Lung (tissue), 11 donors: ENCODE measurements at regions not wholly inside any gene's neighbourhood (a gene's known extent, or its start where the extent isn't known, plus 50 kb on each side); places are given as distances from the start of the nearest gene placed in this dataset.
A peak's percentile ranks its signal among the peaks of the same experiment; 100 is the strongest.

Experiments used
- ATAC-seq: fragments of 200-7000 bp; cut with Tn5 transposase; one replicate; pipeline ENCODE4 v1.9.1; 2020; ENCODE audit warnings: moderate number of reproducible peaks; ENCODE audit not compliant: insufficient read depth, low FRiP score
- DNase-seq, 3 donors: peaks; one replicate each; pipeline ENCODE4 v3.0.0-alpha.2; 2013 to 2017
- H3K27ac ChIP-seq, 2 donors: one replicate each; pipeline ENCODE4 v1.5.1; 2013; ENCODE audit warnings: mild to moderate bottlenecking in 2 of 2, moderate library complexity in 2 of 2, control low read depth in 1 of 2, inconsistent platforms in 1 of 2, low read depth in 1 of 2, low read length in 1 of 2
- H3K27me3 ChIP-seq, 3 donors: one replicate each; pipeline ENCODE4 v1.5.1; 2013; ENCODE audit warnings: low read length in 2 of 3; ENCODE audit not compliant: control insufficient read depth in 3 of 3, insufficient read depth in 3 of 3
- H3K36me3 ChIP-seq, 4 donors: one replicate each; pipeline ENCODE4 v1.5.1; 2013; ENCODE audit warnings: low read length in 4 of 4, mild to moderate bottlenecking in 1 of 4, moderate library complexity in 1 of 4; ENCODE audit not compliant: control insufficient read depth in 4 of 4, insufficient read depth in 4 of 4
- H3K4me1 ChIP-seq, 5 donors: one replicate each; pipeline ENCODE4 v1.5.1; 2013; ENCODE audit warnings: low read length in 5 of 5, mild to moderate bottlenecking in 2 of 5, moderate library complexity in 1 of 5; ENCODE audit not compliant: control insufficient read depth in 5 of 5, insufficient read depth in 5 of 5
- H3K4me3 ChIP-seq: one replicate; pipeline ENCODE4 v1.5.1; 2013; ENCODE audit warnings: mild to moderate bottlenecking, control low read depth, moderate library complexity
- H3K9ac ChIP-seq, 2 donors: one replicate each; pipeline ENCODE4 v1.5.1; 2013; ENCODE audit warnings: low read length in 2 of 2, control low read depth in 1 of 2; ENCODE audit not compliant: insufficient read depth in 1 of 2
- H3K9me3 ChIP-seq, 4 donors: one replicate each; pipeline ENCODE4 v1.5.1; 2013; ENCODE audit warnings: low read length in 3 of 4, mild to moderate bottlenecking in 1 of 4, moderate library complexity in 1 of 4; ENCODE audit not compliant: control insufficient read depth in 4 of 4, insufficient read depth in 3 of 4
- CTCF ChIP-seq: IDR thresholded peaks from 2 replicates; pipeline ENCODE4 v1.5.1; 2012; ENCODE audit warnings: mild to moderate bottlenecking; ENCODE audit errors: control extremely low read depth, extremely low read depth
- WGBS, 2 donors: extraction: QIAGEN DNeasy Blood & Tissue Kit; methylation state at CpG; one replicate each; pipeline ENCODE4 v1.1.7; 2013; 5-methylcytosine and 5-hydroxymethylcytosine counted together
- donor health status: control.
- donor health status: control.
- donor health status: Bipolar disorder and iron deficiency.
- donor health status: healthy.
- donor health status: DM: yes; HTN: yes; CAD: no.

- Histone ChIP-seq H3K36me3 (no peaks in the 10 kb centered on the region), H3K27ac (no peak overlapping the region), H3K27me3 (no peaks in the 10 kb centered on the region), H3K4me3 (no peak overlapping the region), H3K4me1 (no peaks in the 10 kb centered on the region), H3K9ac (no peak overlapping the region), H3K9me3 (no peaks in the 10 kb centered on the region)
- DNase-seq (no peak), ATAC-seq (no peak)
- 90 to 93% methylated on average over 1 of the region's 1 CpG for WGBS, 2 donors
- TF ChIP-seq CTCF: no peak
Measured at GRCh38 chr3:147843331-147843730, 434.2 kb downstream of the ZIC1 start.

- Histone ChIP-seq H3K36me3 (no peaks in the 10 kb centered on the region), H3K9ac (no peak overlapping the region), H3K4me3 (no peak overlapping the region), H3K27me3 (no peaks in the 10 kb centered on the region), H3K27ac (no peak overlapping the region), H3K9me3 (no peaks in the 10 kb centered on the region), H3K4me1 (peaks cover 0 to 2% (median 0%) of the 10 kb centered on the region in 5 donors)
- no peak for TF ChIP-seq CTCF
- no peak for DNase-seq
- 62 to 86% methylated on average over 4 of the region's 4 CpGs for WGBS, 2 donors
- no peak for ATAC-seq
Measured at GRCh38 chr3:147846293-147846692, 437.1 kb downstream of the ZIC1 start.

GRCh38 chr3:147846854-147847478 lies 437.8 kb downstream of the ZIC1 start:
- H3K4me3 ChIP-seq: no peak overlapping the region
- H3K27me3 ChIP-seq: no peaks in the 10 kb centered on the region
- no peak for TF ChIP-seq CTCF
- no peak for DNase-seq
- no peaks in the 10 kb centered on the region for H3K9me3 ChIP-seq
- H3K27ac ChIP-seq: no peak overlapping the region
- H3K36me3 ChIP-seq: no peaks in the 10 kb centered on the region
- ATAC-seq: no peak
- peaks cover 0 to 2% (median 0%) of the 10 kb centered on the region in 5 donors for H3K4me1 ChIP-seq
- 80 to 91% methylated on average over 3 of the region's 3 CpGs for WGBS, 2 donors
- H3K9ac ChIP-seq: no peak overlapping the region

GRCh38 chr3:147851062-147851461 lies 441.9 kb downstream of the ZIC1 start:
- no peak overlapping the region for H3K4me3 ChIP-seq
- H3K4me1 ChIP-seq: peaks cover 0 to 2% (median 0%) of the 10 kb centered on the region in 5 donors
- H3K27me3 ChIP-seq: no peaks in the 10 kb centered on the region
- peak in 2 of 3 donors; percentile 73 for DNase-seq
- H3K9ac ChIP-seq: no peak overlapping the region
- ATAC-seq: no peak
- H3K36me3 ChIP-seq: no peaks in the 10 kb centered on the region
- no peak overlapping the region for H3K27ac ChIP-seq
- TF ChIP-seq CTCF: no peak
- H3K9me3 ChIP-seq: no peaks in the 10 kb centered on the region
